Testis (tissue), 2 donors: ENCODE measurements at regions not wholly inside any gene's neighbourhood (a gene's known extent, or its start where the extent isn't known, plus 50 kb on each side); places are given as distances from the start of the nearest gene placed in this dataset.

ENCODE experiments used
- POLR2A ChIP-seq: fragments of 450-650 bp; IDR thresholded peaks from one replicate; pipeline ENCODE4 v1.6.1; 2017; ENCODE audit warnings: antibody characterized with exemption, mild to moderate bottlenecking, moderate library complexity
- TF ChIP-seq, protein P1 (sequence below), 3 experiments: fragments of 450-650 bp in 2 of 3; fragments of 200-600 bp in 1 of 3; sonication (generic) in 1 of 3; IDR thresholded peaks; one replicate each; pipeline ENCODE4 v1.5.1; 2016 to 2019; ENCODE audit warnings: antibody characterized with exemption in 3 of 3, mild to moderate bottlenecking in 2 of 3, moderate library complexity in 1 of 3

DNA sequence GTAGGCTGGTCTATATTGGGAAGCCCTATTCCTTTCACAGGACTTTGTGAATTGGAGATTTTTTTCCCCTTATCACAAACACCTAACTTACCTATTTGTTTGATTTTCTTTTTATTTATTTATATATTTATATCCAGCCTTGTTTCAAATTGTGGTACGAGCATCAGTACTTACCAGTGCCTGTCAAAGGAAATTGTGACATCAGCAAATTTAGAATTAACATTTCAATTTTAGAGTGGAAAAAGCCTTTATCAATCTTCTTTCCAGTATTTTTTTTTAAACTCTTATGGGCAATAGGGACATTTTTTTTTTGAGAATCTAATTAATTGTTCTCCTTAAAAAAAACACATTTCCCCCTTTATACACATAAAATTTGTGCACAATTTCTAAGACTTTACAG, 790.2 kb downstream of the PRELID2 start:
- TF ChIP-seq, protein P1, sequence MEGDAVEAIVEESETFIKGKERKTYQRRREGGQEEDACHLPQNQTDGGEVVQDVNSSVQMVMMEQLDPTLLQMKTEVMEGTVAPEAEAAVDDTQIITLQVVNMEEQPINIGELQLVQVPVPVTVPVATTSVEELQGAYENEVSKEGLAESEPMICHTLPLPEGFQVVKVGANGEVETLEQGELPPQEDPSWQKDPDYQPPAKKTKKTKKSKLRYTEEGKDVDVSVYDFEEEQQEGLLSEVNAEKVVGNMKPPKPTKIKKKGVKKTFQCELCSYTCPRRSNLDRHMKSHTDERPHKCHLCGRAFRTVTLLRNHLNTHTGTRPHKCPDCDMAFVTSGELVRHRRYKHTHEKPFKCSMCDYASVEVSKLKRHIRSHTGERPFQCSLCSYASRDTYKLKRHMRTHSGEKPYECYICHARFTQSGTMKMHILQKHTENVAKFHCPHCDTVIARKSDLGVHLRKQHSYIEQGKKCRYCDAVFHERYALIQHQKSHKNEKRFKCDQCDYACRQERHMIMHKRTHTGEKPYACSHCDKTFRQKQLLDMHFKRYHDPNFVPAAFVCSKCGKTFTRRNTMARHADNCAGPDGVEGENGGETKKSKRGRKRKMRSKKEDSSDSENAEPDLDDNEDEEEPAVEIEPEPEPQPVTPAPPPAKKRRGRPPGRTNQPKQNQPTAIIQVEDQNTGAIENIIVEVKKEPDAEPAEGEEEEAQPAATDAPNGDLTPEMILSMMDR (IDR thresholded peaks at IDR 0.05), result no peak
- no peak for TF ChIP-seq POLR2A
